ENCODE measurements at regions not wholly inside any gene's neighbourhood (a gene's known extent, or its start where the extent isn't known, plus 50 kb on each side); places are given as distances from the start of the nearest gene placed in this dataset.

DNA sequence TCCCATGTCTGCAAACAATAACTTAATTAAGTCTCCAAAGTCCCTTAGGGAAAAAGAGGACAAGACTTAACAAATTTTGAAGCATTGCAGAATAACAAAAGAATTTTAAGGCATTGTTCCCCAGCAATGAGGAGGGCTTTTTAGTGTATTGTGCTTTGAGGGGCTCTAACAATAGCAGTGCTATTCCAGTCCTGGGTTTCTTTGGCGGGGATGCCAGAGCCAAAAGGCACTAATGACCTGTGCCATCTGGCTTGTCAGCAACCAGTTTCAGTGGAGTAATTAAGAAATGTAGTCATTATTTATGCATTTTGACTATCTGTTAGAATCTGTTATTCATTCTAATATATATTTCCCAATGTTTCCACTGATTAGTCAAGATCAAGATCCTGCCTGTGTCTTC, 575.4 kb downstream of the SPRY1 start:
- H3K27ac Mint-ChIP-seq = no peak overlapping the region
- no peaks in the 10 kb centered on the region for H3K9me3 ChIP-seq (ENCODE audit: control extremely low read depth in 1 of 3, control insufficient read depth in 2 of 3, insufficient read depth in 1 of 3, low read length in 2 of 3)
- H3K4me3 ChIP-seq (ENCODE audit: control extremely low read depth in 1 of 5, extremely low read depth in 1 of 5, insufficient read depth in 1 of 5, low read depth in 2 of 5, low read length in 4 of 5) = no peak overlapping the region
- H3K9me3 Mint-ChIP-seq (ENCODE audit: insufficient read depth) = no peaks in the 10 kb centered on the region
- TF ChIP-seq EZH2 (IDR thresholded peaks at IDR 0.05; ENCODE audit: borderline replicate concordance, insufficient read depth, low read depth, low read length, poor library complexity, severe bottlenecking) = no peak
- TF ChIP-seq, protein P1, sequence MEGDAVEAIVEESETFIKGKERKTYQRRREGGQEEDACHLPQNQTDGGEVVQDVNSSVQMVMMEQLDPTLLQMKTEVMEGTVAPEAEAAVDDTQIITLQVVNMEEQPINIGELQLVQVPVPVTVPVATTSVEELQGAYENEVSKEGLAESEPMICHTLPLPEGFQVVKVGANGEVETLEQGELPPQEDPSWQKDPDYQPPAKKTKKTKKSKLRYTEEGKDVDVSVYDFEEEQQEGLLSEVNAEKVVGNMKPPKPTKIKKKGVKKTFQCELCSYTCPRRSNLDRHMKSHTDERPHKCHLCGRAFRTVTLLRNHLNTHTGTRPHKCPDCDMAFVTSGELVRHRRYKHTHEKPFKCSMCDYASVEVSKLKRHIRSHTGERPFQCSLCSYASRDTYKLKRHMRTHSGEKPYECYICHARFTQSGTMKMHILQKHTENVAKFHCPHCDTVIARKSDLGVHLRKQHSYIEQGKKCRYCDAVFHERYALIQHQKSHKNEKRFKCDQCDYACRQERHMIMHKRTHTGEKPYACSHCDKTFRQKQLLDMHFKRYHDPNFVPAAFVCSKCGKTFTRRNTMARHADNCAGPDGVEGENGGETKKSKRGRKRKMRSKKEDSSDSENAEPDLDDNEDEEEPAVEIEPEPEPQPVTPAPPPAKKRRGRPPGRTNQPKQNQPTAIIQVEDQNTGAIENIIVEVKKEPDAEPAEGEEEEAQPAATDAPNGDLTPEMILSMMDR (IDR thresholded peaks at IDR 0.05) = no peak
- H3K27me3 Mint-ChIP-seq = no peaks in the 10 kb centered on the region
- WGBS (ENCODE audit: insufficient coverage) = 100% methylated on average over 1 of the region's 1 CpG
- H3K9ac ChIP-seq (ENCODE audit: low read length) = no peak overlapping the region
- no peak for DNase-seq
- H3K4me1 Mint-ChIP-seq = peaks cover 3% of the 10 kb centered on the region
- no peaks in the 10 kb centered on the region for H3K79me2 ChIP-seq (ENCODE audit: control insufficient read depth, insufficient read depth, low read length)
- no peak overlapping the region for H3K4me3 Mint-ChIP-seq
- no peak overlapping the region for H3K4me2 ChIP-seq (replicated peaks; ENCODE audit: low read depth, low read length, poor library complexity, severe bottlenecking)
- H3K4me1 ChIP-seq (ENCODE audit: control insufficient read depth in 2 of 2, insufficient read depth in 2 of 2, low read length in 2 of 2) = no peaks in the 10 kb centered on the region
- no peak for ATAC-seq (ENCODE audit: low read depth)
- H3K36me3 ChIP-seq (replicated peaks in 1 of 2; ENCODE audit: control extremely low read depth in 1 of 2, control insufficient read depth in 1 of 2, extremely low read depth in 1 of 2, insufficient read depth in 2 of 2, low read length in 1 of 2) = no peaks in the 10 kb centered on the region
- no peaks in the 10 kb centered on the region for H4K20me1 ChIP-seq (ENCODE audit: control insufficient read depth, insufficient read depth, low read length, poor library complexity, severe bottlenecking)
- no peak overlapping the region for H2AFZ ChIP-seq (ENCODE audit: insufficient read depth, low read depth, low read length, poor library complexity, severe bottlenecking)
- H3K27me3 ChIP-seq (replicated peaks in 1 of 4; ENCODE audit: control extremely low read depth in 1 of 4, control insufficient read depth in 3 of 4, insufficient read depth in 4 of 4, low read length in 3 of 4) = no peaks in the 10 kb centered on the region
- ChIA-PET POLR2A (no interaction called here), CTCF (no interaction called here)
- intact Hi-C loops (cut with micrococcal nuclease) = no loop called here
- no peak overlapping the region for H3K27ac ChIP-seq (ENCODE audit: low read length in 2 of 2)

DNA sequence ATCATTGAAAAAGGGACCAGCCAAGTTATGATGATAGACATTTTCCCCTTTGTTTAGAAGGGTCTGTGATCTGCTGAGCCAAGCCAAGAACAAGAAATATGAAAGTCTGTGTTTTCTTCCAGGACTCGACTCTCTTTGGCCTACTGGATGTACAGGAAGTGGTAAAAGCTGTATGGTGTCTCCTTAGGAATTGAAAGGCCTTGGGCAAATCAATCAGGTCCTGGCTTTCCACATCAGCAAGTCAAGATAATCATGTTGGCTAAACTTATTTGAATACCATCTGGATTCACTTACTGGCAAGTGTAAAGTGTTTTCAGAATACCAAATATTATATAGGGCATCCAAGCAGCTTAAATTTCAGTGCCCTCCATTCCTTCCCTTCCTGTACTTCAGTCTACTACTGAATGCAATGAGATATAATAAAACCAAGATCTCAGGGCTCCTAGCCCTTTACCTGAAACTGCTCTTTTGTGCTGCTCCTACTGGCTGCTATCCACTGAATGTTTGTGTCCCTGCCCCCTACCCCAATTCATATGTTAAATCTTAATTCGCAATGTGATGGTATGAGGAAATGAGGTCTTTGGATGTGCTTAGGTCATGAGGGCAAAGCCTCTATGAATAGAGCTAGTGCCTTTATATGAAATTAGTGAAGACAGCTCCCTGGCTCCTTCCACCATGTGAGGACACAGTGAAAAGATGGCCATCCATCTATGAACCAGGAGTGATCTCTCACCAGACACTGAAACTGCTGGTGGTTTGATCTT, 578.0 kb downstream of the SPRY1 start:
- no peak overlapping the region for H3K4me3 ChIP-seq (ENCODE audit: control extremely low read depth in 1 of 5, extremely low read depth in 1 of 5, insufficient read depth in 1 of 5, low read depth in 2 of 5, low read length in 4 of 5)
- 83% methylated on average over 1 of the region's 2 CpGs for WGBS (ENCODE audit: insufficient coverage)
- peaks cover 3% of the 10 kb centered on the region for H3K4me1 Mint-ChIP-seq
- intact Hi-C loops (cut with micrococcal nuclease) = no loop called here
- no peaks in the 10 kb centered on the region for H3K27me3 ChIP-seq (replicated peaks in 1 of 4; ENCODE audit: control extremely low read depth in 1 of 4, control insufficient read depth in 3 of 4, insufficient read depth in 4 of 4, low read length in 3 of 4)
- H4K20me1 ChIP-seq (ENCODE audit: control insufficient read depth, insufficient read depth, low read length, poor library complexity, severe bottlenecking) = no peaks in the 10 kb centered on the region
- ATAC-seq (ENCODE audit: low read depth) (no peak), DNase-seq (no peak)
- H2AFZ ChIP-seq (ENCODE audit: insufficient read depth, low read depth, low read length, poor library complexity, severe bottlenecking) = no peak overlapping the region
- H3K27ac Mint-ChIP-seq = no peak overlapping the region
- ChIA-PET CTCF (no interaction called here), POLR2A (no interaction called here)
- H3K79me2 ChIP-seq (ENCODE audit: control insufficient read depth, insufficient read depth, low read length) = no peaks in the 10 kb centered on the region
- TF ChIP-seq, protein P1 (IDR thresholded peaks at IDR 0.05) = no peak
- no peak for TF ChIP-seq EZH2 (IDR thresholded peaks at IDR 0.05; ENCODE audit: borderline replicate concordance, insufficient read depth, low read depth, low read length, poor library complexity, severe bottlenecking)
- no peak overlapping the region for H3K4me2 ChIP-seq (replicated peaks; ENCODE audit: low read depth, low read length, poor library complexity, severe bottlenecking)
- H3K9me3 ChIP-seq (ENCODE audit: control extremely low read depth in 1 of 3, control insufficient read depth in 2 of 3, insufficient read depth in 1 of 3, low read length in 2 of 3) = peaks cover 0 to 4% (median 0%) of the 10 kb centered on the region in 3 donors
- H3K4me1 ChIP-seq (ENCODE audit: control insufficient read depth in 2 of 2, insufficient read depth in 2 of 2, low read length in 2 of 2) = no peaks in the 10 kb centered on the region
- no peak overlapping the region for H3K4me3 Mint-ChIP-seq
- no peak overlapping the region for H3K9ac ChIP-seq (ENCODE audit: low read length)
- no peaks in the 10 kb centered on the region for H3K27me3 Mint-ChIP-seq
- no peaks in the 10 kb centered on the region for H3K36me3 ChIP-seq (replicated peaks in 1 of 2; ENCODE audit: control extremely low read depth in 1 of 2, control insufficient read depth in 1 of 2, extremely low read depth in 1 of 2, insufficient read depth in 2 of 2, low read length in 1 of 2)
- H3K27ac ChIP-seq (ENCODE audit: low read length in 2 of 2) = no peak overlapping the region
- no peaks in the 10 kb centered on the region for H3K9me3 Mint-ChIP-seq (ENCODE audit: insufficient read depth)

Measured in B cell (primary cell).